GM19395 (cell line): ENCODE measurements at regions not wholly inside any gene's neighbourhood (a gene's known extent, or its start where the extent isn't known, plus 50 kb on each side); places are given as distances from the start of the nearest gene placed in this dataset.

ENCODE experiments used
- ATAC-seq: cut with Tn5 transposase; IDR thresholded peaks from one replicate; pipeline ENCODE4 v1.9.1; 2021; ENCODE audit warnings: mild to moderate bottlenecking, moderate library complexity; ENCODE audit not compliant: unreplicated experiment

GRCh38 chr16:73251608-73252007 is 203.7 kb upstream of the ZFHX3 start:
- ATAC-seq = no peak

GRCh38 chr16:73248316-73248715 is 200.4 kb upstream of the ZFHX3 start:
- ATAC-seq = no peak

- ATAC-seq = no peak
These were observed 193.0 kb upstream of the ZFHX3 start for GRCh38 chr16:73240920-73241319.

- no peak for ATAC-seq
These were observed 189.7 kb upstream of the ZFHX3 start for GRCh38 chr16:73237601-73238000.

GRCh38 chr16:73234496-73234895 is 186.6 kb upstream of the ZFHX3 start:
- no peak for ATAC-seq

GRCh38 chr16:73233846-73234424 is 186.0 kb upstream of the ZFHX3 start:
- ATAC-seq = no peak

GRCh38 chr16:73233329-73233765 is 185.4 kb upstream of the ZFHX3 start:
- no peak for ATAC-seq

- no peak for ATAC-seq
These were observed 184.8 kb upstream of the ZFHX3 start for GRCh38 chr16:73232555-73233328.

- ATAC-seq = no peak
These were observed 184.1 kb upstream of the ZFHX3 start for GRCh38 chr16:73231944-73232554.

- no peak for ATAC-seq
These were observed 183.5 kb upstream of the ZFHX3 start for GRCh38 chr16:73231379-73231778.

GRCh38 chr16:73230651-73231050 is 182.7 kb upstream of the ZFHX3 start:
- ATAC-seq = no peak

GRCh38 chr16:73228649-73229048 is 180.7 kb upstream of the ZFHX3 start:
- ATAC-seq = no peak

GRCh38 chr16:73226675-73227074 is 178.7 kb upstream of the ZFHX3 start:
- ATAC-seq = no peak

GRCh38 chr16:73225983-73226382 is 178.1 kb upstream of the ZFHX3 start:
- no peak for ATAC-seq

- no peak for ATAC-seq
These were observed 172.9 kb upstream of the ZFHX3 start for GRCh38 chr16:73220836-73221235.

GRCh38 chr16:73219176-73219575 is 171.2 kb upstream of the ZFHX3 start:
- ATAC-seq = no peak

GRCh38 chr16:73217654-73218053 is 169.7 kb upstream of the ZFHX3 start:
- ATAC-seq = no peak

GRCh38 chr16:73216932-73217331 is 169.0 kb upstream of the ZFHX3 start:
- ATAC-seq = no peak

- no peak for ATAC-seq
These were observed 167.9 kb upstream of the ZFHX3 start for GRCh38 chr16:73215678-73216377.

GRCh38 chr16:73214825-73215677 is 167.1 kb upstream of the ZFHX3 start:
- no peak for ATAC-seq
